HG02759 (cell line): ENCODE measurements at regions not wholly inside any gene's neighbourhood (a gene's known extent, or its start where the extent isn't known, plus 50 kb on each side); places are given as distances from the start of the nearest gene placed in this dataset.

Experiments used
- ATAC-seq: cut with Tn5 transposase; IDR thresholded peaks from one replicate; pipeline ENCODE4 v1.9.1; 2021; ENCODE audit warnings: mild to moderate bottlenecking, moderate library complexity; ENCODE audit not compliant: unreplicated experiment

DNA sequence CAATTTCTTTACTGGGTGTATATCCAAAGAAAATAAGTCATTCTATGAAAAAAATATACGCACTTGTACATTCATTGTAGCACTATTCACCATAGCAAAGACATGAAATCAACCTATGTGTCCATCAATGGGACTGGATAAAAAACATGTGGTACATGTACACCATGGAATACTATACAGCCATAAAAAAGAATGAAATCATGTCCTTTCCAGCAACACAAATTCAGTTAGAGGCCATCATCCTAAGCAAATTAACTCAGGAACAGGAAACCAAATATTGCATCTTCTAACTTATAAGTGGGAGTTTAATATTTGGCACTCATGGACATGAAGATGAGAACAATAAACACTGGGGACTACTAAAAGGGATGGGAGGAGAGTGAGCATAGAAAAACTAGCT is 325.7 kb downstream of the TGFB2 start:
- ATAC-seq, result no peak

DNA sequence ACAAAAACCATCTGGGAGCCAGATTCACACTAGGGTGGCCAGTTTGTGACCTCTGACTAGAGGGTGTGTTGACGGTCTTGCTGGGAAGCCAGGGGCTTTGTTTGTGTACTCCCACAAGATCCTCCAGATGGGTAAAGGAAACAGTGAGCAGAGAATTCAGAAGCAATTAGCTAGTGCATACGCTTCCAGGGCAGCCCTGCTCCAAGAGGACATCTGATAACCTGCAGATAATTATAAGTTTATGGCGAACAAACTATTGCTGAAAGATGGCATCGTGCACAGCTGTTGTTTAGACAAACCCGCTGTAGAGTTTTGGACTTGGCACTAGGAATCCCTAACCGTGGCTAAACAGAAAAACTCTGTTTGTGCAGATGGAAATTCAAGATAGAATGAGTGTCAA is 326.4 kb downstream of the TGFB2 start:
- no peak for ATAC-seq

DNA sequence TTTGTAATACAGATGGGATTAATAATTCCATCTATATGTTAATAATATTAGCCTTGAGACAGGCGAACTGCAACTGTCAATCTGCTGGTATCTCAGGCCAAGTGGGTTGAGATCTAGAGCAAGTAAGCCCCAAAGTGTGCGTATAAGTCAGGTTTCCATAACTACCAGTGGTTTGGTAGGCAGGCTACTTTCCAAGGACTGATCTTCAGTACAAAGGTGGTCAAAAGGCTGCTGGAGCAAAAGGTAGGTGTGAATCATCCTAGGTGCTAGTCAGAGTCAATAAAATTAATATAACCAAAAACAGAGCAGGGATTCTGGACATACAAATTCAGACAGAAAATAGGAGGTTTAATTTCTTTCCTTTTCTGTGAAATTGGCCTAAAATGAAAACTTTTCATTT is 328.0 kb downstream of the TGFB2 start:
- ATAC-seq, result no peak

DNA sequence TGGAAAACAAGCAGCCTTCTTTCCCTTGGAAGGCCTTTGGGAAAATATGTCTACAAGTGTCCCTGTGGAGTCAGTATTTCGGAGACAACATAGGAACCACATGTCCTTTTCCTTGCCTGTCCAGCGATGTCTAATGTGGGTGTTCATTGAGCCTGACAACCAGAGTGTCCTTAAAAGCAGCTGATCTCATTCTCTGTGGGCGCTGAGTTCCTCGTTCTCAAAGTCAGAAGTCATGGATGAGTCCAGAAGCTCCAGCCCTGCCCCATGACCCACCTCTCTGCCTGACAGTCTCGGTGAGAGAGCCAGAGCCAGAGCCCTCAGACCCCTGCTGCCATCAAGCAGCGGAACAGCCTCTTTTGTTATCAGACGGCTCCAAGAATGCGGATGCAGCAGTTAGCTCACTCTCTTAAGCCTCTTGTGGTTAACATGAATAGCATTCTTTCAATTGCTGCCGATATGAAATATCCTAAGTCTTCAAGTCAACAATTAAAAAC is 329.2 kb downstream of the TGFB2 start:
- no peak for ATAC-seq

DNA sequence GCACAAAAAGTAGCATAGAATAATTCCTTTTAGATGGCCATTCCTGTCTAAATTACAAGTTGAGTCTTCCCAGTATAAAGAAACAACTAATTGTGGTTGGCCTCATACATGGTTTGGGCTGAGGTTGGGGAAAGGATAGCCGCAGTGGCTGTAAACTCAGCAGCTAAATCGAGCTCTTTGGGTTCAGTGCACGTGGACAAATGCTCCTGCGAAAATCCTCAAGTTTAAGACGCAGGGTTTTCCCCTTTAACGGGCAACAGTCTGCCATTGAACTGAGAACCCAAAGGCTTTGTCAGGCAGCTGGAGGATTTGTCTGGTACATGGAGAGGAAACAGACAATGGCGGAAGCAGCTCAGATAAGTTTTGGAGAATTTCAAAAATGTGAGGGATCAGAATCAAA is 331.9 kb downstream of the TGFB2 start:
- ATAC-seq, result no peak

DNA sequence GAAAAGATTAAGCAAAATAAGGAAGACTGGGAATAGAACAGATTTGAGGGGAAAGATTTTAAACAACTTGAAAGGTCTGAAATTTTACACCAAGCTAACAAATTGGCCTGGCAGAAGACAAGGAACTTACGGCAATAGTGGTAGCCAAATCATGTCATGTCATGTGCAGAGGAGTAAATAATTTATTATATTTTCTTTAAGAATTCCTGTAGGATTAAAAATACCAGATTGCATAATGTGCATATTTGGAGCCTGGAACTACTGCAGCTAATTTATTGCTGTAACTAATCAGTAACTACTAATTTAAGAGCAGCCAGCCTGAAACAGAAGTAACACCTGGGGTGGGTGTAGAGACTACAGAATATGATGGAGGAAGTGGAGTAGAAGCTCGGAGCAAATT is 334.3 kb downstream of the TGFB2 start:
- ATAC-seq, result no peak

DNA sequence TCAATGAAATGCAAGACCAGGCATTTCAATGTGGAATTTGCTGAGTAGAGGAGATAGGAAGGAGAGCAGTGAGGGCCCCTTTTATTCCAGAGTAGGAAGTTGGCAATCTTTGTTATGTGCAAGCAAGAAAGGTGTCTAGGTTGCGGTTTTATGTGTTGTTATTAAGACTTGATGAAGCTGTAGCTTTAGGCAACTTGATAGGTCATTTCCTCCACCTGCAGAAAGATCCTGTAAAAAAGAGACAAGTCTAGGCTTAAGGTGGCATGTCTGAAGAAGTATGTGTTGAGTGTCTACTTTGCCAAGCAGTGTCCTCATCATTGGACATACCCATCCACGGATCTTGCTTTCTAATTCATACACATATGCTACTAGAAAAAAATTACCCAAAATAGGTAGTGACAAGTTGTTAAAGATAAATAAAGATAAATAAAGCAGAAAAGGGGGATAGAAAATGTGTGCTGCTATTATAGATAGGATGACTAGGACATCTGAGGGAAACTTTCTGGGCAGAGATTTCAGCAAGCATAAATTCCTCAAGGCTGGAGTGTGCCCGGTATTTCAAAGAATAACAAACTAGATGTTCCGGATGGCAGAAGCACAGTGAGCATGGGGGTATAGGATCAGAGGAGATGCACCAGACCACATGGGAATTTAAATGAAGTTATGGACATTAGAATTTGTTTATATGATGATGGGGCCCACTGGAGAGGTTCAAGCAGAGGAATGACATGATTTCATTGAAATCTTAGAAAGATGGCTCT is 335.0 kb downstream of the TGFB2 start:
- no peak for ATAC-seq

DNA sequence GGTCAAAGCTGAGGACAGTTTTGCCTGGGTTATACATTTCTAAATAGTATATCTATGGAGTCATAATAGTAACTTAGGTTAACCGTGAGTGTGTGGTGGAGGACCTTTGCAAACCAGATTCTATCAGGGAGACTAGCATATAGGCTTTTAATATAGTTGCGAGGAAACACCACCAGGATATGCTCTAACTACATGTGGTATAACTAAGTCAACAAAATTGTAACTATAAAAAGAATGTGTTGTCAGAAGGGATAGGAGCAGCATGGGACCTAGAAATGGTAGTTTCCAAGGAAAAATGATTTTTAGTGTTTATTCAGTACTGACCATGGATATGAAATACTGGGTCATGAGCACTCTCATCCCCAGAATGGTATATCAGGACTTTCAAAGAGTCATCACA is 338.1 kb downstream of the TGFB2 start:
- no peak for ATAC-seq

DNA sequence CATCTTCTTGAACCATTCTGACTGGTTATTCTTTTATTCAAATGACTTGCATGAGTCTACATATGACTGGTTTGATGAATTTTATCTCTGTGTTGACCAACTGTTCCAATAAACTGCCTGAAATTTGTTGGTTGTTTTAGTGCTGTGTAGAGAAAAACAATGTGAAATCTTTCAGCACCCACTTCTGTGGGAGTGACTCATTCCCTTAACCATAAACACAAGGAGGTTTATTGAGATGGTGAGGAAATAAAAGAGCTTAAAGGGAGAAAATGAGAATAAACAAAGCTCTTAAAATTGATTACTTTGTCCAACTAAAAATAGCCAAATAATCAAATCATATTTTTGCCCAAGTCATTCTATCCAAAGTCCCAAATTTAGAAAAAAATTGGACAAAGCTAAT is 341.1 kb downstream of the TGFB2 start:
- no peak for ATAC-seq

DNA sequence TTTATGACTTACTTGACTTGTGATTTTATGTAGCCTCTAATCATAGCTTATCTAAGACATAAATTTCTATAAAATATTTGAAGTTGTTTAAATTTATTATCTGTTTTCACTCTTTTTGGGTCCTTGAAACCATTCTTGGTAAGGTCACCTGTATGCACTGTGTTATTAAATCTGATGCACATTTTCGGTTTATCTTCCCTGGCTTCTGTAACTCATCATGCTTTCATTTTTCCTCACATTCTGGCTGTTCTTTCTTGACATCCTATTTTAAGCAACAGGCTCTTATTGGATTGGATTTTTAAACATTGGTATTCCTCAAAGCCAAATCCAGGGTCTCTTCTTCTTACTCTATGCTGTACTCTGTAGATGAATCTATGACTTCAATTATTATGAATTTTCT is 341.6 kb downstream of the TGFB2 start:
- ATAC-seq, result no peak

DNA sequence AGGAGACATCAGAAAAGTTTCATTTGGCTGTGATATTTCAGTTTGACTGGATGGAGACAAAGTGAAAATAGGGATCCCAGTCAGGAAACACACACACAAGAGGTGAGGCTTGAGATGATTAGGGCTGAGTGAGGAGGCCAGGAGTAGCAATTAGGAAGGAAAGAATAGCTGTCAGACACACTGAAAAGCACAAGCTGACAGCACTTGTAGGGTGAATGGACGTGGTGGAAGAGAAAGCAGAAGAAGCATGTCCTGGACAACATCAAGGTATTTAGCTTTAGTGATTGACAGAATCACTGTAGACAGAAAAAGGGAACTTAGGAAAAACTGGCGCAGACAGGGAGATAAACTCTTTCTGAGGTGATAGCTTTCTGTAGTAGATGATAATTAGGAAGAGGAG is 347.7 kb downstream of the TGFB2 start:
- ATAC-seq, result no peak

DNA sequence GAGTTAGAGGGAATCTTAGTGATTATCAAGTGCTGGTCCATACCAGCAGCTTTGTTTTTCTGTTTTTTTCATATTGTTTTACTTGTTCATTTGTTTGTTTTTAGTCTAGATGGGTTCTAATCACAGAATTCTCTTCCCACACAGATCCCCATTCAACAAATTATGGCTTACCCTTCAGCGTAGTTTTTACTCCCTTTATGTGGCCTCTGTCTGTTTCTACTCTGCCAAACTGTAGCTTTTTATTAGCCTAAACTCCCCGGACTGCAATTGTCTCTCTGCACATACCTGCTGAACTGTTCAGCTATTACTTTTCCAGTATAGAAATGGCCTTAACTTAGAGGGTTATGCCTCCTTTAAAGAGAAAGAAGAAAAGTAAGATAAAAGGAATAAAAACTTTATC is 348.5 kb downstream of the TGFB2 start:
- ATAC-seq, result no peak

DNA sequence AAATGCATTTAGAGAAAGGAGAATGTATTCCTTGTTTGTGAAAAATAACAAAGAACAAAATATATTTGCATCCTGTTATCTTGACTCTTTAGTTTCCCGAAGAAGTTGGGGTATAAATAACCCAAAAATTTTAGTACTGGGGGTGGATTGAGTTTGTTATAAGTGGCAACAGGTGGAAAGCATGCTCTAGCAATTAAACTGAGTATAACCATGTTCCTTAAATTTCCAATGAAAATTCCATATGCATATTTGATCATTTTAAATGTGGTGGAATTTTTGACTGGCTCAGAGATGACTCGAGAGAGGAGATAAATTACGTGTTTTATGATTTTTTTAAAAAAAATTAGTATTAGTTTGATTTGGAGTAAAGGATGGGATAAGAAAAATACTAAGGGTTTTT is 348.9 kb downstream of the TGFB2 start:
- no peak for ATAC-seq

DNA sequence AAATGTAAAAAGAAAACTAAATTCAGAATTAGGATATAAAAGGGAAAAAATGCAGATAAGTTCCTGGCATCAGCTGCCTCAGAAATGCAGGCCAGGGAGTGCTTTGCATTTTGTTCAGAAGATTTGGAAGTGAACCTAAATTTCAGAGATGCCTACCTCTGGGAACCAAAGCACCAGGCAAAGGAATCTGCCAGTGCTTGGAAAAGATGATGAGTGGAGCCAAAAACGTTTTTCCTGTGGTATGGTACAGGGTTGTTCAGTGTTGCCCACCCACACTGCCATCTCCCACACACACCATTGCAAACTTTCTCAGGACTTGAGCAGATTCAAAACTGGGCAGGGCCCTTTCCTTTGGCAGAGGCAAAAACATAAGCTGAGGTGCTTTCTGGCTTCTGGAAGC is 349.5 kb downstream of the TGFB2 start:
- ATAC-seq, result no peak

DNA sequence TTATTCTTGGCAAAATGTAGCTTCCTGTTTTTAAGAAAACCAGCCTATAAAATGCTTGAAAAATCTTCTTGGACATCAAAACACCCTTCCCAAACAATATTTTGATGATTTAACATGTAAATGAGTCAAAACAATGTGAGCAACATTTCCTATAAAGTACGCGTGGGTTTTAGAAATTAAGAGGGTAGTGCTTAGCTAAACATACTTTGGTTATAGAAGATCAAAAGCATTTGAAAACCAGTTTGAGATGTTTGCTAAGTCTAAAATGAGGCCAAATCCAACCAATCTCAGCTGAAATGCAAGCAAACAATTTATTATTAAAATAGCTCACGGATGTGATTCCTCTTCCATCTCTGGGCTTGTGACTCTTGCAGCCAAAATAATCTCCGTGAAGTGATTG is 350.4 kb downstream of the TGFB2 start:
- no peak for ATAC-seq

DNA sequence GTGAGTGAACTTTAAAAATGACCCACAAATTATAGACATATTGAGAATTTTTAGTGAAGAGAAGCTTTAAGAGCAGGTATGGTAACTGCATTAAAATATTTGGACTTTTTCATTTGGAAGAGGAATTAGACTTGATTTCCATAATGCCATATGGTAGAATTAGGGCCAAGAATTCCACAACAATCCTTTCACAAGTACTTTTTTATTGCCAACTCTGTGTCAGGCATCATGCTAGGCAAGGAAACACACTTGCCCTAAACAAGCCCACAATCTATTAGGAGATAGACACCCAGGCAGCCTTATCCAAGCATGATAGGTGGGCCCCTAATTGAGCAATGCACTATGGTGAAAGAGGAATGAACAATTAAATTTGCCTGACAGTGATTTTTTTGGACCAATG is 353.0 kb downstream of the TGFB2 start:
- no peak for ATAC-seq

DNA sequence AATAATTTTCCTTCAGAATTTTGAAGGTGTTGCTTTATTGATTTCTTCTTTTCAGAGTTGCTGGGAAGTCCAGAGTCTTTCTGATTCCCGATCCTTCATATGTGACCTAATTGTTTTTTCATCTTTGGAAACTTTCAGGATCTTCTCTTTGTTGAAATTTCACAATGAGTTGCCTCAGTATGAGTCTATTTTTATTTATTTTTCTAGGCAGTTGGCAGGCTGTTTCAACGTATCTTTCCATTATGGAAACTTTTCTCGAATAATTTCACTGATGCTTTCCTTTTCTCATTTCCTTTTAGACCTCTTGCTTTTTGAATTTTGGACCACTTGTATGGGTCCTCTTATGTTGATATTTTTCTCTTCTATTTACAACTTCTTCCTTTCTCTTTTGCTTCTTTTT is 354.3 kb downstream of the TGFB2 start:
- ATAC-seq, result no peak

DNA sequence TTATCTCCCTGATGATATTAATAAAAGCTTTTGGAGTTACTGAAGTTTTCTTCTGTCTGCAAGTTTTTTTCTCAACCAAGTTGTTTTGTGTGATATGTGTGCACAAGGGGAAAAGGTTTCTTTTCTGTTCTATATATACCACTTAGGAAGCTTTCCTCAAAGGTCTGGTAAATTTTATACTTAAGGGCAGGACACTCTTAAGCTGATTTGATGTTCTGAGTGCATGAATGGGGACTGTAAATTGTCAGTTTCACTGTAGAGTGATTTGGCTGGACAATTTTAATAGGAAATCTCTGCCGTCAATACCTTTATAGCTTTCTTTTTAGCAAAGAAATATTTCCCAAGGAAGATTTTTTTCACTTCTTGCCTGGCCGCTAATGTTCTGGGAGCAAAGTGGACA is 354.7 kb downstream of the TGFB2 start:
- no peak for ATAC-seq

DNA sequence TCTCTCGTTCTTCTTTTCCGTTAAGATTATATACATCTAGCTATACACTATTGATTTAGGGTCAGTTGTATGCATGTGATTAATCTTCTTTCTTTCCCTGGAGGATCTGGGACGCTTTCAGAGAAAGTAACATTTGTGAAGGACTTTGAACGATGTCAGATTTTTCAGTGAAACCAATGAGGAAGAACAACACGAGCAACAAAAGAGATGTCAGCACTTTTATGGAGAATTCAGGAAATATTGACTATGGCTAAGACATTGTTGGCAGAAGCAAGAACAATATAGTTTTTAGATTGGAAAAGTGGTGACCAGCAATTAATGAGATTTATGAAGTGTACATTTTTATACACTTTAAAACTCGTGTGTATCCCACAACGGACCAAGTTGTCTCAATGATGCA is 355.5 kb downstream of the TGFB2 start:
- no peak for ATAC-seq

DNA sequence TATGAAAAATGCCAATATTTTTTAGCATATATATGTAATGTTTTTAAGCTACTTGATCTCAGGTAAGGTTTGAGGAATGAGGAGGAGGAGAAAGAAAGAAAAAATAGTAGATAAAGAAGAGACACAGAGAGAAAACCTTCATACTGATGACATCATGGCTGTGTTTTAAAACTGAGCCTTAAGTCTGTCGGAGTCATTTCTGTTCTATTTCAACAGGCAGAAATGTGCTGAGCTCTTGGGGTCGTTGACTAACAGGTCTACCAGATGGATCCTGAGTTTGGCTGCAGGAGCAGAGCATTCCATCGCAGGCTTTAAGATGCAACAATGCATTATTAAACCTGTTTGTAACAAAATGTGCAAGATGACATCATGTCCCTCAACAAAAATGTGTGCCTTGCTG is 356.0 kb downstream of the TGFB2 start:
- ATAC-seq, result no peak

DNA sequence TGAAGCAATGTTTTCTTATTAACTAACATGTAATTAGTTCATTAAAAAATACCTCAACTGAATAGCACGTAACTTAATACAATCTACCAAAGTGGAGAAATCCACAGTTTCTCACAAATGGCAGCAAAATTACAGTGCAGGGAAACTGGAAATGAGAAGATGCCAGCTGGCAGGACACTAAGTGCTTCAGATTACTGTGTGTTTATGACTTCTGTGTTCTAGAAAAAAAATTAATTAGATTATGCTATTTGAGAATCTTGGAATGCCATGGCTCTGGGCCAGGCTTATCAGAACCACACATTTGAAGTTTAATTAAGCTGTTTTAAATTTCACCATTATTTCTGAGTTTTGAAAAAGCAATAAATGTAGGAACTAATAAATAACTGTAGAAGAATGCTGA is 357.6 kb downstream of the TGFB2 start:
- no peak for ATAC-seq

DNA sequence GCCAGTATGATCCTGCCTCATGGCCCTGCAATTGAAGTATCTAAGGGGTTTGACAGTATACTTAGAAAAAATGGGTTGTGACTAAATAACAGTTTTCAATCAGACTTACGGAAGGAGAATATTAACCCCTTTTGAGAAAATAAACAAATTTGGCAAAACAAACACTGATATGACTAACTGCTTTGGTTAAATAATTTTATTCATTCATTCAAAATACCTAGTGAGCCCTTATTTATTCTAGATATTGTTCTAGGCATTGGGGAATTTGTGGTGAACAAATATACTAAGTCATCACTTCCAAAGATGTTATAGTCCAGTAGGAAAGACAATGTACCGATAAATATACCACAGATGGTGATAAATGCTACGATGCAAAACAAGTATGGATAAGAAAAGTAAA is 358.7 kb downstream of the TGFB2 start:
- ATAC-seq, result no peak

DNA sequence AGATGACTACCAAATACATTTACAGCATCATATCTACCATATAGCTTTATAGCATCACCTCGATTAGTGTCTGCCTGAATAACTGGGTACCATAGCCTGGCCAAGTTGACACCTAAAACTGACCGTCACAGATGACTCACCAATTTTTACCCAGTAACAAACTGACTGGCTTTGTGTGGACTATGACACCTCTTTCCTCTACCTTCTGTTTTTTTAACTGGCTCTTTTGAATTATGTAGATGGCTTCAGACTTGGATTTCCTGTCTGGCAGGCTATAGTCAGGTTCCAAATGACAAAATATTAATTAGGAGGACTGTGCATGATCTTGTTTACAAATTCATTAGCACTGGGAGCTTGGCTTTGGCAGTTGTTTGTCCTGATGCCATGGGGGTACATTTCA is 360.3 kb downstream of the TGFB2 start:
- ATAC-seq, result no peak
